ENCODE measurements at regions not wholly inside any gene's neighbourhood (a gene's known extent, or its start where the extent isn't known, plus 50 kb on each side); places are given as distances from the start of the nearest gene placed in this dataset.
"Not testable (repeated sequence)": the region's sequence is repeated elsewhere in the genome, so short reads cannot be mapped to it uniquely, and the experiment has no call there.

- no peak for DNase-seq (ENCODE audit: extremely low read depth, low read depth, low spot score)
Measured at GRCh38 chr2:4791488-4791887, 900.7 kb upstream of the SOX11 start.

DNA sequence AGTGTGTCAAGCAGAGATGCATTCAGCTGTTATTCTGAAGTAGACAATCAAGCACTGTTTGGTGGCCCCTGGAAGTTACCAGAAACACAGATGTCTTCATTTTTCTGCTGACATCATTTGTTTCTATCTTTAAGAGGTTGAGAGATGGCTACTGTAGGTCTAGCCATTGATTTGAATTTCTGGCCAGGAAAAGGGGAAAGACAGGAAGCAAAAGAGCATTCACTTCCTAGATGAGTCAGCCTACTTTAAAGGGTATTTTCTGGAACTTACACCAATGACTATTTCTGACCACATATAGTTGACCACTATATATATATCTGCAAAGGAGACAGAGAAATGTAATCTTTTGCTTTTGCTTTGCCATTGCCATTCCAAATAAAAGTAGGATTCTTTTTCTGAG is 900.1 kb upstream of the SOX11 start:
- DNase-seq (ENCODE audit: extremely low read depth, low read depth, low spot score), result no peak

DNA sequence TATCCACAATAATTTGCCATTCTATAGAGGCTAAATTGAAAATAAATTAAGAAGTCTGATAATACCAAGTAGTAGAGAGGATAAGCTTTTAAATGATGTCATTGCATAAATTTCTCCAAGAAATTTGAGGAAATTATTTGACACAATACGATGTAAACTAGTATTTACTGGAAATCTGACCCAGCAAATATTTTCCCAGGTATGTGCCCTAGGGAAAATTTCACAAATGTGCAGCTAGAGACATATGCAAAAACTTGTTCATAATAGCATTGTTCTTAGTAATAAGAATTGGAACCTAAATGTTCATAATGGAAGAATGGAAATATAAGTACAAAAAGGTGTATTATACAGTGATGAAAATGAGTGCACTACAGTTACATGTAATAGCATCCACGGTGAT is 888.8 kb upstream of the SOX11 start:
- no peak for DNase-seq (ENCODE audit: extremely low read depth, low read depth, low spot score)

- not testable (repeated sequence) for DNase-seq (ENCODE audit: extremely low read depth, low read depth, low spot score)
Measured at GRCh38 chr2:4814137-4814536, 878.0 kb upstream of the SOX11 start.

GRCh38 chr2:4827836-4828235 is 864.3 kb upstream of the SOX11 start:
- no peak for DNase-seq (ENCODE audit: extremely low read depth, low read depth, low spot score)

- no peak for DNase-seq (ENCODE audit: extremely low read depth, low read depth, low spot score)
Measured at GRCh38 chr2:4828682-4829374, 863.4 kb upstream of the SOX11 start.

GRCh38 chr2:4831751-4832150 is 860.4 kb upstream of the SOX11 start:
- no peak for DNase-seq (ENCODE audit: extremely low read depth, low read depth, low spot score)

- DNase-seq (ENCODE audit: extremely low read depth, low read depth, low spot score), result no peak
Measured at GRCh38 chr2:4832642-4833041, 859.5 kb upstream of the SOX11 start.

DNA sequence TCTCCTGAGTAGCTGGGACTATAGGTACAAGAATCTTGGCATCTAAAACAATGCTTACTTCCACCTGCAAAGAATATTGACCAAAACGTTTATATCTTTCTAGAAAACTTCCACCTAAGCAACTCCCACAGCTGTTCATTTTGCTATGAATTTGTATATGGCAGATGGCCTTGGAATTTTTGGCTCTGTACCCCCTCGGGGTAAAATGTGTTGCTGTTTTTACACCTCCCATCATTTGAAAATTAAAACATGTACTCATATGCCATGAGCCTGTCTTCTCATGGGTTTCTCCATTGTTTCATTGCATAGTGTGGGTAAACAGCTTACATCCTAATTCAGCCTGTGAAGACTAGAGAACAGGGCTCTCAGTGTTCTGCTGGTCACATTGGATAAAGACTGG is 853.6 kb upstream of the SOX11 start:
- DNase-seq (ENCODE audit: extremely low read depth, low read depth, low spot score), result no peak

DNA sequence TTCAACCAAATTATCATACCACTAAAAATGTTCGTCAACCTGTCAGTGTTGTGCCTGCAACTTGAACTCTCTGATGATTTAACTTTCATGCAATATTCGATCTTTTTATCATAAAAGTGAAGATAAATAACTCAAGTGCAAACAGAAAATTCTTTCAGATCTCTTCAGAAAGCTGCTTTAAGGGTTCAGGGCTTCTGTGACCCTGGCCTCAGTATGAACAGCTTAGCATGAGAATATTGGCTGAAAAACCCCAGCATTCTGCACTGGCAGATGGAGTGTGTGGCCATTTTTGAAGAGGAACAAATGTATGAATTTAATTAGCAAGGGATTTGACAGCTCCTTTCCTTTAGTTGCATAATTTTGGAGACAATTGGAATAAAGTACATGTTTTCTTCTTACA is 851.4 kb upstream of the SOX11 start:
- DNase-seq (ENCODE audit: extremely low read depth, low read depth, low spot score), result no peak

- DNase-seq (ENCODE audit: extremely low read depth, low read depth, low spot score), result no peak
Measured at GRCh38 chr2:4844881-4845280, 847.3 kb upstream of the SOX11 start.

- DNase-seq (ENCODE audit: extremely low read depth, low read depth, low spot score), result no peak
Measured at GRCh38 chr2:4862031-4862430, 830.2 kb upstream of the SOX11 start.

- no peak for DNase-seq (ENCODE audit: extremely low read depth, low read depth, low spot score)
Measured at GRCh38 chr2:4866198-4866597, 826.0 kb upstream of the SOX11 start.

GRCh38 chr2:4868466-4868865 is 823.7 kb upstream of the SOX11 start:
- DNase-seq (ENCODE audit: extremely low read depth, low read depth, low spot score), result no peak

GRCh38 chr2:4869154-4869553 is 823.0 kb upstream of the SOX11 start:
- DNase-seq (ENCODE audit: extremely low read depth, low read depth, low spot score), result no peak

DNA sequence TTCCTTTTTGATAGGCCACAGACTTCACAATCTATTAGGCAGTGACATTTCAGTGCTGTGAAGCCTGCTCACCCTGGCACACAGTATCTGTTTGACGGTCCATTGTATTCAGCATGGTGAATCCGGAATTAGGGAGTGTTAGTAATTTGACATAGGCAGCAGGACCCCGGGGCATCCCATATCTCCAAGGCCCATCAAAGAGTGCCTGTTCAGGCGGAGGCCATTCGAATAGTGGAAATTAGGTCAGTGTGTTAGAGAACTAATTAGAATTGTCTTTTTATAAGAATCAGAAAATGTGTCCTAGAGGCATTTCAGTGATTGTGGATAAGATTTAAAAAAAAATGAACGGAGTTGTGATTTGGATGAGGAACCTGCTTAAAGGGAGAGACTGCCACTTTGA is 818.8 kb upstream of the SOX11 start:
- no peak for DNase-seq (ENCODE audit: extremely low read depth, low read depth, low spot score)

DNA sequence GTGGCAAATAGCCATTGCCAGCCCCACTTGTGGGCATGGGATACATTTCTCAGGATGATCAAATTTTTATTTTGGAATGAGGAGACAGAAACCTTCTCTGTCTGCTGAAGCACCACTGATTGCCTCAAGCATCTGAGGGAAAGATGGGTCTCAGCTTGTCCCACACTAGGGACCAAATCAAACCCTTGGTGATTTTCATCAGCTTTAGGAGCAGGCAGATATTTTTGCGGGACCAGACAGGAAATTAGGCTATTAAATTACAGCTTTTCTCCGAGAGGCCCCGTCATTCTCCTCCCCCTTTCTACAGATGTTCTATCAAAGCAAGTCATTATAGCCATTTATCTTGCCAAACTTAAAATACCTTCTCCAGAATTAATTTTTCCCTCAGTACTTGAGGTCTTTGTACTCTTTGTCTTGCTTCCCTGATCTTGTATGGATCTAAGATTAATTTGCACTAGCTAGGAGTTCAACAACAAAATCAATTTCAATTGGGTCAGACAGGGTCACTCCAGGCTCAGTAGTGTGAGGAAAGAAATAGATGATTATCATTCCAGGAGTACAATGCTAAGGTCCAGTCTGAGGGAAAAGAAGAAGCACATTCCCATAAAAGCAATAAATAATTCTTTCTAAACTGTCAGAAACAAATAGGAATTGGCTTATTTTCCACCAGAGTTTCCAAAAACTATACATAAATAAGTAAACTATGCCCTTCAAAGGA is 818.1 kb upstream of the SOX11 start:
- DNase-seq (ENCODE audit: extremely low read depth, low read depth, low spot score), result no peak

DNA sequence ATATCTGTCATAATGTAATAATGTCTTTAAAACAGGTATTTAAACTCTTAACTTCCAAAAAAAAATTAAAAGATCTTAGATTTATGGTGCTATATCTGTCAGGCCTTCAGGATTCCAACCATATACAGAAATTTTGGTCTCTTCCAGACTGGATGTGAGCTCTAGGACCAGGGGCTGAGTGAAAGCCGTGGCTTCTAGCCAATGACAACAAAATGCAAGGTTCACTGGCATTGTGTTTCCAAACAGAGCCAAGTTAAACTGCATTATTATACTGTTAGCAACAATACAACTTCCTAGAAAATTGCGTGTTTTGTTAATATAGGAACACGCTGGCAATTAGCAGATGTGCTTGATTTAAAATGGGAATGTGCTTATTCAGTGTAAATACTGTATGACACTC is 809.8 kb upstream of the SOX11 start:
- DNase-seq (ENCODE audit: extremely low read depth, low read depth, low spot score), result no peak

DNA sequence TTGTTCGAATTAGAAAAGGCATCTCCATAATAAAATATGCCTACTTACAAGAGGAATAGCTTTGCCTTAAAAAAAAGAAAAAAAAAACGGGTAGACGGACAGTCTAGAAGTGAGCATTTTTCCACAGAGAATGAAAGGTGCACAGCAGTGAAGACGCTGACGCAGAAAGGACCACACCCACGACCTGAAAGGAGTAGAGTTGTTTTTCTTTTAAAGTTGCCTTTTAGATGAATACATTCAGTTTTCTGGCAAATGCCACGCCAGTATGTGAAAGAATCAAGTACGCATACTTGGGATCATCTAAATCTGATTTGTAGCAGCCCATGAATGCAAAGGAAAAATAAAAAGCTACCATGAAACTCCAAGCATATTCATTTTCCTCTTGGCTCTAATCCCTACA is 809.2 kb upstream of the SOX11 start:
- DNase-seq (ENCODE audit: extremely low read depth, low read depth, low spot score), result no peak

GRCh38 chr2:4883375-4883774 is 808.8 kb upstream of the SOX11 start:
- no peak for DNase-seq (ENCODE audit: extremely low read depth, low read depth, low spot score)

DNA sequence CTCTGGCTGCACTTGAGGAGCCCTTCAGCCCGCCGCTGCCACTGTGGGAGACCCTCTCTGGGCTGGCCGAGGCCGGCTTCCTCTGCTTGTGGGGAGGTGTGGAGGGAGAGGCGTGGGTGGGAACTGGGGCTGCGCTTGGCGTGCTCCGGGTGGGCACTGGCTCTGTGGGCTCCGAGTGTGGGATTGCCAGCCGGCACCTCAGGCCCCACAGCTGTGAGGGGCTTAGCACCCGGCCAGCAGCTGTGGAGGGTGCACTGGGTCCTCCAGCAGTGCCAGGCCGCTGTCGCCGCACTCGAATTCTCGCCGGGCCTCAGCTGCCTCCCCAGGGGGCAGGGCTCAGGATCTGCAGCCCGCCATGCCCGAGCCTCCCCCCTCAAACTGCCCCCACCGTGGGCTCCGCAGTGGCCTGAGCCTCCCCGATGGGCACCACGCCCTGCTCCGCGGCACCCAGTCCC is 808.0 kb upstream of the SOX11 start:
- no peak for DNase-seq (ENCODE audit: extremely low read depth, low read depth, low spot score)

DNA sequence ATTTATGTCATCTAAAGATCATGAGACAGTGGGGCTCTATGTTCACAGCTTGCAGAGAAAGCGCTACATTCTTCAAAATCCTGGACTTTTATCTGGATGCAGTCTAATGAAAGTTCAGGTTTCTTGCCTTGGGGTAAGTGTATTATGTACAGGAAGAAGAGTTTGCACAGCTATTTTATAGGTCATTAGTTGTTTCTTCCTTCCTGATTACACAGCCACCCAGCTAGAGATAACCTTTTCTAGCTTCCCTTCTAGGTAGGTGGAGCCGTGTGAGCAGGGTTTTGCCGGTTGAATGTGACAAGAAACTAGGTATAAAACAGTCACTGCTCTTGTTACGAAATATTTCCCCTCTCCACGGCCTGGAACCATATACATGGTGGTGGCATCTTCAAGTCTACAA is 800.8 kb upstream of the SOX11 start:
- no peak for DNase-seq (ENCODE audit: extremely low read depth, low read depth, low spot score)

GRCh38 chr2:4895371-4895770 is 796.8 kb upstream of the SOX11 start:
- no peak for DNase-seq (ENCODE audit: extremely low read depth, low read depth, low spot score)

Data from glomerular endothelial cell (primary cell).